Ureter (tissue), 1 donor: ENCODE measurements at regions not wholly inside any gene's neighbourhood (a gene's known extent, or its start where the extent isn't known, plus 50 kb on each side); places are given as distances from the start of the nearest gene placed in this dataset.

Experiments used
- DNase-seq: peaks from one replicate; pipeline ENCODE4 v3.0.0-alpha.2; 2020; ENCODE audit warnings: low spot score
- donor health status: DM: yes; HTN: yes; CAD: no.

DNA sequence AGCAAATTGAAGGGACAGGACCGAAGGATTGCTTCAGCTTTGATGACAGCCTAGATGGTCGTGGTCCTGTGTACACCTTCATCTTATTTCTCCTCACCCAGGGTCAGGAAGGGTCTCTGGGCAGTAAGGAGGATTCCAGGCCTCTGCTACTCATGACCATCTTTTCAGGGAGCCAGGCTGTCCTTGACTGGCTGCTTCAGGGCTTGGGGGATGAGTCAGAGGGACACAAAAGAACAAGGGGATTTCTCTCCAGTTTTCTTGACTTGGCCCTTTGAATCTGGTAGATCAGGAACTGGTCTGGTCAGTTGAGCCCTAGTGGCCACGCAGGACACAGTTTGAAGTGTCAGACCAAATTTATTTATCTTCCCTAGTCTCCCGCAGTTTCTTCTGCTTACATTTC, 402.1 kb upstream of the CHD6 start:
- DNase-seq, result no peak

DNA sequence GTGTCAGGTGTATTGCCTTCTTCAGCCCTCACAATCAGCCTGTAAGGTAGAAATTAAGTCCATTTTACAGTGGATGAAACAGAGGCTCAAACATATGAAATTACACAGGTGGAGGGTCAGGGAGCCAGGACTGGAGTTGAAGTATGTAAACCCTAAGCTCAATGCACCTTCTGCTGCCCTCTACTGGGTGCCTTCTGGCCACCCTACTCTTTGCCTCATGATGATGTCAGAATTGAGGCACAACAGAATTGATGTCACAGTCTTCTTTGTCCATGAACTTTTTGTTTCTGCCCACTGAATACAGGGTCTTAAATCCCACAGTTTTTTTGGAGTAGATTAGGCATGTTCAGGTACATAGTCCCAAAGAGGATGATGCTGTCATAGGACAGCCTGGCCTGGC, 400.8 kb upstream of the CHD6 start:
- no peak for DNase-seq

DNA sequence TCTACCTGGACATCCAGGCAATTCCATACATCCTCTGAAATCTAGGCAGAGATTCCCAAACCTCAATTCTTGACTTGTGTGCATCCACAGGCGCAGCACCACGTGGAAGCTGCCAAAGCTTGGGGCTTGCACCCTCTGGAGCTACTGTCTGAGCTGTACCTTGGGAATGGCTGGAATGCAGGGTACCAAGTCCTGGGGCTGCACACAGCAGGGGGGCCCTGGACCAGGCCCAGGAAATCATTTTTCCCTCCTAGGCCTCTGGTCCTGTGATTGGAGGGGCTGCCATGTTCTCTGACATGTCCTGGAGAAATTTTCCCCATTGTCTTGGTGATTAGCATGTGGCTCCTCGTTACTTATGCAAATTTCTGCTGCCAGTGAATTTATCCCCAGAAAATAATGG, 391.9 kb upstream of the CHD6 start:
- no peak for DNase-seq

DNA sequence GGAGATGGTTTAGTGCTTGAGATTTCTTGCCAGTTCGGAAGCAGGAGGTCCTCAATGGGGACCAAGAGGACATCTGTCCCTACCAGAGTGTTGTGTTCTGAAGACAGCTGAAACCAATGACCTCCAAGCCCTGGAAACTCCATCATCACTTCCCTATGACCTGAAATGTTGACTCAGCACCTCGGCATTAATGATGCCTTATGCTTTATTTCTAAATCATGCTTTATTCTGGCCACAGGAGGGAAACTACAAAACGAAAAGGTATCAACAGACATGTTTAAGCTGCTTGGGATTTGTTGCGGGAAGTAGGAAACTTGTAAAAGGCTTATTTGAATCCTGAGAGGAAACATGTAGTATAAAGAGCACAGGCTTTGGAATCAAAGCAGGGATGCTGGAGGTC, 389.1 kb upstream of the CHD6 start:
- no peak for DNase-seq

DNA sequence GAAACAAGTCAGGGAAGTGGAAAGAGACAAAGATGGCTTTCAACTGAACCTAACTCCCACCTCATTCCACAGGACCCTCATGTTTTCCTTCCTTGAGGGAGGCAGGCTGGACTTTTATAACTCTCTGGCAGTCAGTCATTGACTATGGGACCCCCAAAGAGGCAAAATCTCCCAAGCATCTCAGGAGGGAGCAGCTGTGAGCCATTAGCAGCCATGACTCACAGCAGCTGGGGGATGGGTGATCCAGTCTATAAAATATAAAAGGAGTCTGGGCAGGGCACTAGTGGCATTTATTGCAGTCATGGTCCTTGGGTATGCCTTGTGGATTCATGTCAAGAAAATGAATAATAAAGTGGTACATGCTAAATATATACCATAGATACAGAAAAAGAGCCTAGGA, 387.0 kb upstream of the CHD6 start:
- no peak for DNase-seq

DNA sequence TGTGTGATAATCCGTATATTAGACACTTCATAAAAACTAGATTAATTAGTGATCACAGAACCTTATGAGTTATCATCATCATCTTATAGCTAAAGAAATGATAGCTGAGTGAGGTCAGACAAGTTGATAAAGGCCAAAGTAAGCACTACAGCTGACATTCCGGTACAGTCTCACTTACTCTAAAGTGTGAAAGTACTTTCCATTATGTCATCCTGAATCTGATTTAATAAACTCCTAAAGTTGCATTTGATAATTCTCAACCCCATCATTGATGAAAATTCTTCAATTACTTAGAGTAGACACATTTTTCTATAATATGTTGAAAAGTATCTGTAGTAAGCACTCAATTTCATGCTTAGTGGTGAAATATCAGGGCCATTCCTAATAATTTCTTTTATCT, 385.2 kb upstream of the CHD6 start:
- DNase-seq, result no peak

DNA sequence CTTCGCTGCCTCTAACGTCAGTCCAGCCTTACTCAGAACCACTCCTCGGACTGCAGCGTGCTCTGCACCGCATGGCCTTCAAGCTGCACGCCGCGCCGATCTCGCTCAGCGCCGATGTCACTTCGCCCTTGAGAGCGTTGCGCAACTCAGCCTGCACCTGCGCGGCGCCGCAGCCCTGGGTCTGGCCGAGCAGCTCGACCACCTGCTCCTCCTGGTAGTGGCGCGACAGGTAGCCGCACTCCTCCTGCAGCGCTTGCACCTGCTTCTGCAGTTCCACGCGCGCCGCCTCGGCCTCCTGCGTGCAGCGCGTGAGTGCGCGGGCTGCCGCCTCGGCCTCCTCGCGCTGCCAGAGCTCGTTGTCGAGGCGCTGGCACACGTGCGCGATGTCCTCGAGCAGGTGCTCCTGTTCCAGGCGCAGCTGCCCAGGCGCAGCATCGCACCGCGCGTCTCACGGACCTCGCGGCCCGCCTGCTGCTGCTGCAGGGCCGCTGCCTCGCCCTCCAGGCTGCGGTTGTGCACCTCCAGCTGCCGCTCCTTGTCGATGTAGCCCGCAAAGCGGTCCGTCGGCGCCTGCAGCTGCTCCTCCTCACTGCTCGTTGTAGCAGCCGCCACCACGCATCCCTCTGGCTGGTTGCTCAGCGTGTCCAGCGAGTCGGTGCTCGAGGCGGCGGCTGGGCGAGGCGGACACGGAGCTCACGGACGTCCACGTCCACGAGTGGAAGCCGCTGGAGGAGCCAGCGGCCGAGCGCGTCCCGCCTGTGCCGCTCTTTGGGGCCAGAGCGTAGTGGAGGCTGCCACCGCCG, 380.6 kb upstream of the CHD6 start:
- no peak for DNase-seq

DNA sequence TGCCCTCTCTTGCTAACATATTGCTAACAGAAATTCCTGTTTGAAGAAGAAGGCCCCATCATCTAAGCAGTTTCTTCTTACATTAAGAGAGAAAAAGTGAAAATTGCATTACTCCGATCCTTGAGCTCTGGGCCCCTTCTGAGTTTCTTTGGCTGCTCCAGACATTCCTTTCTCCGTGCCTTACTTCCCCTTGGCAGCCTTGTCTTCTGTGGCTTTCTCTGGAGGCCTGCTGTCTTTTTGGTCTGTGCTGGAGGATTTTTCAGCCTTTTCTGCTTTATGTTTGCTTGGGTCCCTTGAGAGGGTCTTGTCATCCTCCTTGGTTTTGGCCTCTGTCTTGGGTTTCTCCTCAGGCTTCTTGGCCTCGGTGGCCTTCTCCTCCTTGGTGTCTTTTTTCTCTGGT, 378.8 kb upstream of the CHD6 start:
- no peak for DNase-seq

DNA sequence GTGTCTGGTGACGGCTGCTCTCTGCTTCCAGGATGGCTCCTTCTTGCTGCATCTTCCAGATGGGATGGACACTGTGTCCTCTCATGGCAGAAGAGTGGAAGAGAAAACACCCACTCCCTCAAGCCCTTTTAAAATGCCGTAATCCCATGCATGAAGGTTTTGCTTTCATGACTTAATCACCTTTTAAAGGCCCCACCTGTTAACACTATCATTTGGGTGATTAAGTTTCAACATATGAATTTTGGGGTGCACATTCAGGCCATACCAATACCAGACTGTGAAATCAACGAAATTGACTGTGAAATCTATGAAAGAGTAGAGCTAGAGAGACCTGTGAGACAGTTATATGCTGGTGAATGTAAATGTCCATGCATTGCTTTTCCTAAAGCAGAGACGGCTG, 374.3 kb upstream of the CHD6 start:
- no peak for DNase-seq

DNA sequence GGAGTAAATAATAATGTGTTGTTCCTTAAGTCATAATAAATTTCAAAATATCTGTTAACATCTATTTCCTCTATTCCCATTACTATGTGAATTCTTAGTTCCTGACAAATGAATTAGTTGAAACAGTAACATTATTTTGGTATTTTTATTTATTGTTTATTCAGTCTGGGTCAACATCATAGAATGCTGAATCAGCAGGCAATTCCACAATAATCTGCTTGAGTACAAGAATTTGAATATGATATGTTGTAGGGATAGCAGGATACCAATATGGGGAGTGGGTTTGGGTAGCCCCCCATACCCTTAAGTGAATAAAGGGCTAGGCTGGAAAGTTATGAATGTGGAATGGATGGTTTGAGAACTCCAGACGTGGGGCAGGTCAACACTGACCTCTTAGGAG, 373.2 kb upstream of the CHD6 start:
- no peak for DNase-seq

DNA sequence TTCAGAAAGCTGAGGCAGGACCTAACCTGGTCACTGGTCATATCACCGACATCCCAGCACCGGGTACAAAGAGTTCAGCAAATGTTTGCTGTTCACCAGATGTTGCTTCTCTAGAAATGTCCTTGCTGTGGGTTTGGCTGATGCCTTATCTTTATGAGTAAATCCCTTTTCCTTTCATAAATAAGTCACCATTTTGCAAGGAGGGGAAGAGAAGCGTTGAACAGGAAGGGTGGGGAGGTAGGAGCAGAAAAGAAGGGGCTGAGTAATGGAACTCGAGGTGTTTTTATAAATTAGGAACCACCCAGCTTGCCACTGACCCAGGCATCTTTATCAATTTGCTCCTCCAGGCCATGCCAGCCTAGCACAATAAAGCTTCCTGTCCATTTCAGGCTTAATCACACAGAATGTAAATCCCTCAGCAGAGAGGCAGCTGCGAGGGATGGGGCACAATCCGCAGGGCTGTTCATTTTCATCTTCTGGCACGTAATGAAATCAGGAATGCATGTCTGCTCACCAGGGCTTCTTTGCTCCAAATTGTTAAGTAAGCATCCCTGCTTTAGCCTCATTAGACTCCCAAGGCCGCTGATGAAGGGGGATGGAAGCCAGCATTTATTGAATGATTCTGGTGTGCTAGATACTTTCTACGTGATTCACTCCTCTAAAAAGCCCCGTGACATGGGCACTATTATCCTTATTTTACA, 371.9 kb upstream of the CHD6 start:
- DNase-seq, result no peak

DNA sequence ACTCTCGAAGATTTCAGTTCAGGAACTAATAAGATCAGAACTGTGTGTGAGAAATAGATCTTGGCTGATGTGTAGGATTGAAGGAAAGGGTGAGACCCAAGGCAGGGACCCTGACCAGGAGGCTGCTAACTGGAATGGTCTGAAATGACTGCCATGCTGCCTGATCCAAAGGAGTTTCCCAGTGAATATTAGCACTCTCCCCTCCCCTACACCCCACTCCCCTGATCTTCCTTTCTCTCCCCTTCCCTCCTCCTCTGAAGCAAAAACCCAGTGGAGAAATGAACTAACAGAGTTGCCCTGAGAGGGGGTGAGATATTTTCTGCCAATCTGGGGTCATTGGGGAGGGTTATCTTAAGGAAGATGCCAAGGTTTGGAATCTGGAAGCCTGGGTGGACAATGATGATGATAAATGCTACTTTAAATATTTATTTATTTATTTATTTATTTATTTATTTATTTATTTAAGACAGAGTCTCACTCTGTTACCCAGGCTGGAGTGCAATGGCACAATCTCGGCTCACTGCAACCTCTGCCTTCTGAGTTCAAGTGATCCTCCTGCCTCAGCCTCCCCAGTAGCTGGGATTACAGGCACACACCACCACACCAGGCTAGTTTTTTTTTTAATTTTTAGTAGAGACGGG, 371.0 kb upstream of the CHD6 start:
- no peak for DNase-seq

DNA sequence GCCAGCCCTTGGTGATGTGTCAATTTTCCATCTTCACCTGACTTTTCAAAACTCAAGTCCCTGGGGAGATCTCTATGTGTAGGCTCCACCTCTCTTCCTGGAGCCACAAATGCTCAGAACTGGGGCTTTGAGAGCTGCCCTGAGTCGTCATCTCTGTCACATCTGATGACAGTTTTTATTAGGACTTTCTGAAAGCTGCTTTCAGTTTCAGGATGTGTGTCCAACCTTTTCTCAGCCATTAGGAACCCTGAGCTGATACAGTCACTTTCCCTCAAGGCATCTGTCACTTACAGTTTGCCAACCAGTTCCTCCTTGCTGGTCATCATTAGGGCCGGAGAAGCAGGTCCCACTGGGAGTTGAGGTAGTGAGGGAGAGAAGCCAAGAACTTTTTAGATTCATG, 365.9 kb upstream of the CHD6 start:
- DNase-seq, result no peak

DNA sequence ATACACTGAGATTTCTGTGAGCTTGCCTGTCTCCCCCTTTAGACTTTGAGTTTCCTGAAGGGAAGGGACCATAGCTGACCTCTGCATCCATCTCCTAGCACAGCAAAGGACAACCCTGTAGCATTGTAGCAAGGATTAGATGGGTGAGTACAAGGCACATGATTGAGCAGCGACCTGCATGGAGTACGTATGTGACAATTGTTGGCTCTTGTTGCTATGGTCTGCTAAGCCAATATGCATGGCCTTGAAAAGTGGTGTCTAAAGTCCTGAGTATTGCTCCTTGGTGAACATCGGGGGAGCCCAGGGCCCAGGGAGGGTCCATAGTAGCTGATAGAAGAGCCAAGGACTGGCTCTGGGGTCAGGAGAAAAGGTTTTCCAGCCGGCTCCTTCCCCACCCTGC, 365.0 kb upstream of the CHD6 start:
- DNase-seq, result no peak

DNA sequence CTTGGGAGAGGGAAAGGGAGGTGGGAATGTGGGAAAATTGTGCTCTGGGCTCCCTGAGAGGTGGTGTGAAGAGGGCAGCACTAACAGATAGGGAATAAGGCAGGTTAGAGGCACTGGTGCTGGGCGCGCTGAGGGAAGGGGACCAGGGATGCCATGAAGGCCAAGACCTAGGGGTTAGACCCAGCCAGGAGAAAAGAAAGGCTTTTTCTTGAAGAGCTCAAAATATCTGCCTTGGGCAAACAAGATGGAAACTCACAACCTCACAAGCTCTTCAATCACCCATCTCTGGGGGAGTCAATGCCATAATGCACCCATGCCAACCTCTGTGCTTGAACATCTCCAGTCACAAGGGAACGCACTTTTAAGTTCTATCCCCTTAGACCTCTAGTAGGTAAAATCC, 363.6 kb upstream of the CHD6 start:
- DNase-seq, result no peak

DNA sequence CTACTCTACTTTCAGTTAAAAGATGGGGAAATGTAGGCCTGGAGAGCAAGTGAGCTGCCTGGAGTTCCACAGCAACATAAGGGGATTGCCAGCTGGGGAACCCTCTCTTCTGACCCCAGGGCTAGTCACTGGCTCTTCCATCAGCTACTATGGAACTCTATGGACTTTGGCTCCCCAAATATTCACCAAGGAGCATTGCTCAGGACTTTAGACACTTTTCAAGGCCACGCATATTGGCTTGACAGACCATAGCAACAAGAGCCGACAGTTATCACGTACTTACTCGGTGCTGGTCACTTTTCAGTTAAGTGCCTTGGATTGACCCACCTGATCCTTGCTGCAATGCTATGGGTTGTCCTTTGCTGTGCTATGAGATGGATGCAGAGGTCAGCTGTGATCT, 360.7 kb upstream of the CHD6 start:
- no peak for DNase-seq

DNA sequence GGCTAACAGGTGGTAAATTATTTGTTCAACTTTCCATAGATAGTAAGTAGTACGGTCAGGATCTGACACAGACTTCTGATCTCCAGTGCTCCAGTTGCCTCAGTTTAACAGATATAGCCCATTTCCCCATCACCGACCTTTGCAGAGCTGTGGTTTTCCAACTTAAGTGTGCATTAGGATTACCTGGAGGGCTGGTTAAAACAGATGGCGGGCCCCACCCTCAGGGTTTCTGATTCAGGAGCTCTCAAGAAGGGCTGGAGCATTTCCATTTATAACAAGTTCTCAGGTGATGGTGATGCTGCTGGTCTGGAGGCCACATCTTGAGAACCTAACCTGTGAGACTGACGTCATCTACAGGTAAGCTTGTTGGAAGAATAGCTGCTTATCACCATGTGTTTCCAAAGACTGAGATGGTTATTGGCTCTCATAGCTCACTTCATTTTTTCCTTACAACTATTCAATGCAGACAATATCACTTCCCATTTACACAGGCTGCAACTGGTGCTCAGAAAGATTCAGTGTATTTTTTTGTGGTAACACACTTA, 360.1 kb upstream of the CHD6 start:
- no peak for DNase-seq

DNA sequence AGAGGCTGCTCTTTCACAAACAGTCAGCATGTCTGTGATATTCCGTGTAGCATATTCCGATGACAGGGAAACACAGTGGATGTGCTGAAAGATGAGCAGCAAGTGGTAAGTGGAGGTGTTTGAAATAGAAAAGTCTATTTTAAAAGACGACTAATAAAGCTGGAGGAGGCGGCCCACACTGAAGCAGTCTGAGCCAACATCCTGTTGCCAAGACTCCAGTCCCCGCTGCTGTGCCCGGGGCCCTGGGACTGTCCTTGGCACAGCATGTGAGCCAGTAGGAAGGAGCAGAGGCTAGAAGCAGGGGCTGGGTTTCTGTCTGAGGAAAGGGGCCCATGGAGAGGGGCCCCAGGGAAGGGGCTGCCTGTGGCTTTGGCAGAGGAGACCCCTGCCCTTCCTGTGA, 351.5 kb upstream of the CHD6 start:
- no peak for DNase-seq

DNA sequence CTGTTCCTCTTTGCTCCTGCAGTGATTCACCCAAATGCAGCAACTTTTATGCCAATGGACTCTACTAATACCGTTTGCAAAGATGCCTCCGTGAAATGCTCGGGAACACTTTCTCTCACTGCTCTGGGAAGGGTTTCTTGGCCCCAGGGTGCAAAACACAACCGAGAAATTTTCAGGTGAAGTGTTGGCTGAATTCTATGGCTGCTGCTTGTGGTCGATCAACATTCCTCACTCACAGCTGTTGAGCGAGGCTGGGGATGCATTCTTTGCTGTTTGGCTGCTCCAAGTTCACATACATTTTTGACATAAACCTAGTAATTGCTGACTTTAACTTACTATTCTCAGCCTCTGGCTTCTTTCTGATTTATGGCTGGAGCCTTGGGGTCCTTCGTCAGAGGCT, 342.0 kb upstream of the CHD6 start:
- DNase-seq, result no peak

DNA sequence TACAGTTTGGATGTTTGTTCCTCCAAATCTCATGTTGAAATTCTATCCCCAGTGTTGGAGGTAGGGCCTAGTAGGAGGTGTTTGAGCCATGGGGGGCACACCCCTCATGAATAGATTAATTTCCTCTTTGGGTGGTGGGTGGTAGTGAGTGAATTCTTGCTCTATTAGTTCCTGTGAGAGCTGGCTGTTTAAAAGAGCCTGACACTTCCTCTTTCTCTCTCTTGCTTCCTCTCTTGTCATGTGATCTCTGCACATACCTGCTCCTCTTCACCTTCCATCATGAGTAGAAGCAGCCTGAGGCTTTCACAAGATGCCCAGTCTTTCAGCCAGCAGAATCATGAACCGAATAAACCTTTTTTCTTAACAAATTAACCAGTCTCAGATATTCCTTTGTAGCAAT, 340.2 kb upstream of the CHD6 start:
- DNase-seq, result no peak

DNA sequence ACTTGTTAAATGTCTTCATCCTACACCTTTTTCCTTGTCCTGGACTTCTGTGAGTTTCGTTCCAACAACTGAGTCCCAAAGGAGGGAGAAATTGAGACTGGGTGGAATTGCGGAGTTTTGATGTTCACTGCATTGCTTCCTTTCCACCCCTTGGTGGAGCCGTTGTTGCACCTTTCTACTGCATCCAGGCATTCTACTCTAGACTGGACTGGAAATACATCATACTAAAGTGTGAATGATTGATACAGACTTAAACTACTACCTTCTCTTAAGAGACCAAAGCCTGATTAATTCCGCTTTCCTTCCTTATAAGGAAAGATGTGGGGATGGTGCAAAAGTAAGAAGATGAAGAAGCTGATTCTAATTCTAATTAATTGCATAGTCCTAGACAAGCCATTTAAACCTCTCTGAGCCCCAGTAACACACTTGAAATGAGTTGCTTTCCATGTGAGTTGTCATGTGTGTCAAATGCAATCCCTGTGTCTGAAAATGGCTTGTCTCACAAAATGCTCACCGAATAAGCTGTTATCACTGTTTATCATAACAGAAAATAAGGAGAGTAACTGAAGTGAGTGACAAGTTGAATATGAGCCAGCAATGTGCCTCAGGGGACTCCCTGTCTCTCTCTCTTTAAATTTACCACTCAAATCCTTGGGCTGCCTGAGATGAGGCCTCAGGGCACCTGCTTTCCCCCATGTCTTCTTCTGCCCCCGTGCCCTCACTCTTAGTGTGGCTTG, 338.3 kb upstream of the CHD6 start:
- no peak for DNase-seq

DNA sequence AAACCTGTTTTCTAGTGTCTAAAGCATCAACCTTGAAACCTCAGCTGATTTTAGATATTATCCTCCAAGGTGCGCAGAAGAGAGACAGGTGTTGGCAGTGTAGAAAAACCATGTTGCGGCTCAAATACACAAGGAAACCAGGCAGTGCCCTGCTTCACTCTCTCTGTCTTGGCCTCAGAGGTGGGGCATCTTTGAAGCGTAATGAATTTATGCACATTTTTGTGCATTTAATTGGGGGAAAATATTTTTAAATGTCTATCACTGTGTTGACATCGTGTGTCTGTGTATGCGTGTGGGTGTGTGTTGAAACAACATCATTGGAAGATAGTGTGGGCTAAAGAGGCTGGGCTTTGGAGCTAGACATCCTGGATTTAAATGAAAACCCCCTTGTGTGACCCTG, 334.0 kb upstream of the CHD6 start:
- no peak for DNase-seq
